GM18498 (cell line): ENCODE measurements at regions not wholly inside any gene's neighbourhood (a gene's known extent, or its start where the extent isn't known, plus 50 kb on each side); places are given as distances from the start of the nearest gene placed in this dataset.
"Not testable (repeated sequence)": the region's sequence is repeated elsewhere in the genome, so short reads cannot be mapped to it uniquely, and the experiment has no call there.

Experiments
- ATAC-seq: cut with Tn5 transposase; IDR thresholded peaks from one replicate; pipeline ENCODE4 v1.9.1; 2021; ENCODE audit warnings: mild to moderate bottlenecking, moderate library complexity; ENCODE audit not compliant: unreplicated experiment

GRCh38 chr13:50256536-50257321, 241.5 kb downstream of the KCNRG start:
- not testable (repeated sequence) for ATAC-seq

GRCh38 chr13:50257646-50258045, 242.4 kb downstream of the KCNRG start:
- no peak for ATAC-seq

- ATAC-seq = no peak
Measured at GRCh38 chr13:50261130-50261901, 246.1 kb downstream of the KCNRG start.

GRCh38 chr13:50267066-50267465, 251.8 kb downstream of the KCNRG start:
- ATAC-seq = no peak

- no peak for ATAC-seq
Measured at GRCh38 chr13:50267917-50268316, 252.7 kb downstream of the KCNRG start.

GRCh38 chr13:50268500-50268899, 253.3 kb downstream of the KCNRG start:
- no peak for ATAC-seq

GRCh38 chr13:50274181-50274580, 258.9 kb downstream of the KCNRG start:
- ATAC-seq = no peak

- no peak for ATAC-seq
Measured at GRCh38 chr13:50275392-50276063, 260.3 kb downstream of the KCNRG start.

- ATAC-seq = no peak
Measured at GRCh38 chr13:50276550-50276949, 261.3 kb downstream of the KCNRG start.

- no peak for ATAC-seq
Measured at GRCh38 chr13:50277127-50277526, 261.9 kb downstream of the KCNRG start.

GRCh38 chr13:50277906-50278305, 262.7 kb downstream of the KCNRG start:
- no peak for ATAC-seq

GRCh38 chr13:50280441-50280937, 265.2 kb downstream of the KCNRG start:
- no peak for ATAC-seq

GRCh38 chr13:50282016-50282415, 266.8 kb downstream of the KCNRG start:
- ATAC-seq = no peak

GRCh38 chr13:50283017-50283416, 267.8 kb downstream of the KCNRG start:
- ATAC-seq = no peak

GRCh38 chr13:50284540-50284939, 269.3 kb downstream of the KCNRG start:
- peak; percentile 78 for ATAC-seq

- ATAC-seq = no peak
Measured at GRCh38 chr13:50285283-50285682, 270.0 kb downstream of the KCNRG start.

GRCh38 chr13:50286324-50286723, 271.1 kb downstream of the KCNRG start:
- ATAC-seq = no peak

- no peak for ATAC-seq
Measured at GRCh38 chr13:50290186-50290585, 274.9 kb downstream of the KCNRG start.

GRCh38 chr13:50291611-50292010, 276.4 kb downstream of the KCNRG start:
- ATAC-seq = no peak

- ATAC-seq = no peak
Measured at GRCh38 chr13:50292081-50292480, 276.8 kb downstream of the KCNRG start.

- not testable (repeated sequence) for ATAC-seq
Measured at GRCh38 chr13:50294425-50294824, 279.2 kb downstream of the KCNRG start.
